GM18498 (cell line): ENCODE measurements at regions not wholly inside any gene's neighbourhood (a gene's known extent, or its start where the extent isn't known, plus 50 kb on each side); places are given as distances from the start of the nearest gene placed in this dataset.
"Not testable (repeated sequence)": the region's sequence is repeated elsewhere in the genome, so short reads cannot be mapped to it uniquely, and the experiment has no call there.

Experiments used
- ATAC-seq: cut with Tn5 transposase; IDR thresholded peaks from one replicate; pipeline ENCODE4 v1.9.1; 2021; ENCODE audit warnings: mild to moderate bottlenecking, moderate library complexity; ENCODE audit not compliant: unreplicated experiment

DNA sequence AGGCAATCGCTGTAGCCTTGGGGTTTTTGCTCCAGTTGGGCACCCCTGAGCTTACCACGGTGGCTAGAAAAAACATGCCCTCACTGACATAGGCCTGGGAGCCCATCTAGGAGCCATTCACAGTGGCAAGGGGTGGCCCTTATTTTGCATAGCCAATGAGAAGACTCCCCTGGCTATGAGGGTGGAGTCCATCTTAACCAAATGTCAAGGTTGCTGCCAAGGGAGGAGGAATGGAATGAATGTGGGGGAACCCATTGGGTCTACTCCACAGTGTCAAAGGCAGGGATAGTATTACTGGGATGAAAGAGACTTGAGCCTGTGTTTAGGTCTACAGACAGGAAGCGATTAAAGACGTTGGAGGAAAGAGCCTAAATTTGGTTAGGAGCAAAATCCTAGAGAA lies 295.7 kb upstream of the PLGLB2 start:
- ATAC-seq, result not testable (repeated sequence)

DNA sequence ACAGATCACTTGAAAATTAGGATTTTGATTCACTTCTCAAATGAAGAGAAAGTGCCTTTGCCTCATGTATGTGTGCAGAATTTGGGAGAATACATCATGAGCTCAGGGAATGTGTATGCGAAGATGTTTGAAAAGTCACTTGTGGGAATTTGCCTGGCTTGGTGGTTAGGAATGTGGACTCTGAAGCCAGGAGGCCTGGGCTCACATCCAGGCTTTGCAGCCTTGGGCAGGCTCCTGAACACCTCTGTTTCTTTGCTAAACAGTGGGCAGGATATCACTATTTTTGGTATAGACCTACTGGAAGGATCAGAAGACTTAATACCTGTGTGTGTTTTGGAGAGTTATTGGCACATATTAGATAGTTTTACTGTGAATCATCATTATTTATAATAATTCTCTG lies 295.0 kb upstream of the PLGLB2 start:
- ATAC-seq, result not testable (repeated sequence)

DNA sequence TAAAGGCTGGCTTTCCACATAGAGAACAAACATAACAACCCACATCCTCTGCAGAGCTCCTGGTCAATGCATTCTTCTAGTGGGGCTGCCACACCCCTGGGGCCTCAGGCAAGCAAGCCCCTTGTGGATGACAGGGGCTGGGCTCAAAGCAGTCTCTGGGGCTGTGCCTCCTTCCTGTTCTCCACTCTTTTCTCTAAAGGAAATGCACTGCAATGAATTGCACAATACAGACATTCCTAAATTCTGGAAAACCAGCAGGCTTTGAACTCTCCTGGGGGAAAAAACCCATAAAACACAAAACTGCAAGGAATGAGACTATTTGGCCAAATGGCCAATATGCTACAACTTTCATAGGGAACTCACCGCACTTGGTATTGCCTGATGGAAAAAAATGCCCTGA lies 293.9 kb upstream of the PLGLB2 start:
- not testable (repeated sequence) for ATAC-seq

DNA sequence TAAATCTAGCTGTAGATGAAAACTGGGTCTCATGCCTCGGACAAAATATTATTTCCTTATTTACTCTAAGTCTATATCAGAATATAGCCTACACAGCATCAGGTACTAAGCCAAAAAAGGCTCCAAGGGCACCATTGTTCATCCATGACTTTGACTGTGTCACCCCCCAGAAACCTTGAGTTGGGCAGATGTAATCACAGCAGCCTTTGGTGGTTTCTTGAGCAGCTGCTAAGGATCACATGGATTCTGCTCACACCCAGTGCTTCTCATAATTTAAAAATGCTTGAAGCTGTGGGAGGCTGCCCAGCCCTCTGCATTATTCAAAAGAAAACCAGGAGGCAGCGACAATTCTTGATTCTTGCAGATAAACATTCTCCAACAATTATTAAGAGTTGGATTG lies 293.5 kb upstream of the PLGLB2 start:
- not testable (repeated sequence) for ATAC-seq

DNA sequence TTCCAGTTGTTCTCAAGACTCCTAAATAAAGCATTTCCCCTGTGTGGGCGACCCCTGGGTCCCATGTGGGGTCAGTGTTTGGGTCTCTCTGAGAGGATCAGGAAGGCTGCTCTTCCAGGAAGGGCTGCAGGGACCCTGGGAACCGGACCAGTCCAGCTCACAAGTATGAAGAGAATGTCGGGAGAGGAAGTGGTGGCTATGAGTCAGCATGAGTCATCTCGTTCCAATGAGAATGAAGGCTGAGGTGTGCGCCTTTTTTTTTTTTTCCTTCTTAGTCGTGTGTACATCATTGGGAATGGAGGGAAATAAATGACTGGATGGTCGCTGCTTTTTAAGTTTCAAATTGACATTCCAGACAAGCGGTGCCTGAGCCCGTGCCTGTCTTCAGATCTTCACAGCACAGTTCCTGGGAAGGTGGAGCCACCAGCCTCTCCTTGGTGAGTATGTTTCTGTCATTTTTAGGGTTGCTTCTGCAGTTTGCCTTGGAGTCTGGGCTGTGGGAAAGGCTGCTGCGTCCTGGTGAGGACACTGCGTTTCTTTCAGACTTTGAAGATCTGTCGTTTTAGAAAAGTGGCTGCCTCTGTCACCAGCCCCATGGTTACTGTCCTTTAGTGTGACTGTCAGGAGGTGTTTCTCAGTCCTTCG lies 292.6 kb upstream of the PLGLB2 start:
- ATAC-seq, result peak; percentile 54

DNA sequence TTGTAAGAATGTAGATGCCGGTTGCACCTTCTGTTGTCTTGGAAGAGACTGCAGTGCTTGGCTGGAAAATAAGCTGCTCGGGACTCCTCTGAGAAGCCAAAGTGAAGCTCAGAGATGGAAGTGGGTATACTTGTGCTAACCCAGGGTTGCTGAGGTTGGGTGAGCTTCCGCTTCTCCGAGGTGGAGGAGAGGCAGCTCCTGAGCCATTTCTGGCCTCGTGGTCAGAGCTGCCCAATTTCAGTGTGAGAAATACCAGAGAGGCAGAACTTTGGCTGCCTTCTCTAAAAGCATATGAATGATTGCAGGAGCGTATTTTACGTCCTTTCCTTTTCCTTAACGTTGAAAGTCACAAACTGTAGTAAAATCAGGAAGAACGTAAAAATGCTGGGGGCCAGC lies 292.0 kb upstream of the PLGLB2 start:
- peak; percentile 50 for ATAC-seq

DNA sequence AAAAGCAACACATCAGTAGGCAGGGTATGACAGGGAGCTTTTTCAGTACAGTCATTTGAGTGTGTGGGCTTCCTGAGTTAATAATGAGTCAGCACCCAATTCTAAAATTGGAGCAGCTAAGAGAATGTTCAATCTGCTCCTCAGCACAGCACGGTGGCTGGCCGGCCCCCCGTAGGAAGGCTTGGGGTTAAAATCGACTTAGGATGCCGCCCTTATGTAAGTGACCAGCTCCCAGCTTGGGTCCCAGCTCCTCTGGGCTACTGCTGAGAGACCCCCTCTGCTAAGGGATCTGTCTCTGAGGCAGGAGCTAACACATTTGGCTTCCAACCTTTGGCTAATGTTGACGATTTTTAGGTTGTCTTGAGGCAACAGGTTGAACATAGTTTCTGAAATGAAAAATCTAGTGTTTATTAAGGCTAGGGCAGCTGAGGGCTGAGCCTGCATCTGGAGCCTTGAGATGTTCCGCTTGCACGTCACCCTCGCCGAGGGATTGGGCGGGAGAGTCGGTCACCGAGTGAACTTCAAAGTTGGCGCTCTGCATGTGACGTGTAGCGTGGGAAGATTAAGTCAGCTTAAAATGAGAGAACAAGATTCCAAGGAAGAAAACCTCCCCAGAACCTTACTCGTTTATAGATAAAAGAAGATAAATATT lies 291.3 kb upstream of the PLGLB2 start:
- ATAC-seq, result peak; percentile 68

DNA sequence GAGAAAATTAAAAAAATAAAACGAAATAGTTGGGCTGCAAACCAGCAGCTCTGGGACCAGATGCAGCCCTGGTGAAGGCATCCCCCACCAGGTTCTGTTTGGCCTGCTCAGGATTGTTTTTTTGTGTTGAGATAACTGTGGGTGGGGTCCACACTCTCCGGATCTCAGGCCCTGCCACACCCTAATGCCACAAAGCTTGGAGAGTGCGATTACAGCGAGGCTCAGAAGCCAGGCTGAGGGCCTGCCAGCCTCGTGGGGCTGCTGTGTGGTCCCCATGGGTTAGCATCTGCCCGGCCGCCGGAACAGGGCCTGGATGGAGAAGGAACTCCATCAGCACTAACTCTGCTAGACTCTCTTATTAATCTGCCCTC lies 290.8 kb upstream of the PLGLB2 start:
- not testable (repeated sequence) for ATAC-seq

DNA sequence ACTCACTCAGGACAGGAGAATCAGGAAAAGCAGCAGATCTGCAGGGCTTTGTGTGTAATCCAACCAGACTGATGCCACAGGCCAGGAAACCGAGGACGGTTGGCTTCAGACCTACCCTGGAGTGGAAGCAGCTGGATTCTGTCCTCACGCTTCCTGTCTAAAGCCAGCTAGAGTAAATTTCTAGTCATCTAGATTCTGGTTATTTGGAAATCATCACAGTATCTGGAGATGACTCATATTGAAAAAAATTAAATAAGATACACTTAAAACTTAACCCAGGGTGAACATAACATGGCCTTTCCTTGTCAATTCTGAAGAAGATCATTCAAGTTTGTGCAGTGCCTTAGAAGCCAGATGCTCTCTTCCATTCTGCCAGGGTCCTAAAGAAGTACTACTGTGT lies 288.9 kb upstream of the PLGLB2 start:
- ATAC-seq, result not testable (repeated sequence)

DNA sequence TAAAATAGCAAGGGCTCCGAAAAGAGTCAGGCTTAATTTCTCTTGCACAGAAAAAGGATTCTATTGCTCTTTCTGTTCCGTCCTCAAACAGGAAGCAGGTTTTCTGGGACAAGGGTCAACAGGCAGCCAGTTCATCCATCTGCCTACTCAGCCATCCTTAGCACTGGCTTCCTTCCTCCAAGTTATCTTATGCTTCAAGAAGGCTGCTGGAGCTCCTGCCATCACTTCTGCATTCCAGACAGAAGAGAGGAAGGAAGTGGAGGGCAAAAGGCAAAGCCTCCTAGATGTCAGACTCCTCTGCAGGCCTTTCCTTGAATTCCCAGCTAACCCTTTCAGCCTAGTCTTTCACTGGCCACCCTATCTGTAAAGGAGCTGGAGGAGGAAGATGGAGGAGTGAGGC lies 287.8 kb upstream of the PLGLB2 start:
- ATAC-seq, result not testable (repeated sequence)

DNA sequence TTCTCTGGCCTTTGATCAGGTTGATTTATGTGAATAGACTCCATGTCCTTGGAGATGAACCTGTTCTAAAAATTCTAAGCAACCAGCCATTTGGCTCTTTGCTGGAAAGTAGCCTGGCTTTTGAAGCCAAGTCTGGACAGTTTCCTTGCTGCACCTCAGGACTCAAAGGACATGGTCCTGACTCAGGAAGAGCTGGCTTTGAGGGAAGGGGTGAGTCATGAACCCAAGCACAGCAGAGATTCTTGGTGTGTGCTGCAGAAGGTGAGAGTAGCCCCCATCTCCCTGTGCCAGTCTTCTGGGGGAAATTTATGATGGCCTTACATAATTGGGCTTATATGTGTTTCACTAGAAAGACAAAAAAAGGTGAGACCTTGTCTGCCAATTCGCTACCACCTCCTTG lies 287.2 kb upstream of the PLGLB2 start:
- not testable (repeated sequence) for ATAC-seq

DNA sequence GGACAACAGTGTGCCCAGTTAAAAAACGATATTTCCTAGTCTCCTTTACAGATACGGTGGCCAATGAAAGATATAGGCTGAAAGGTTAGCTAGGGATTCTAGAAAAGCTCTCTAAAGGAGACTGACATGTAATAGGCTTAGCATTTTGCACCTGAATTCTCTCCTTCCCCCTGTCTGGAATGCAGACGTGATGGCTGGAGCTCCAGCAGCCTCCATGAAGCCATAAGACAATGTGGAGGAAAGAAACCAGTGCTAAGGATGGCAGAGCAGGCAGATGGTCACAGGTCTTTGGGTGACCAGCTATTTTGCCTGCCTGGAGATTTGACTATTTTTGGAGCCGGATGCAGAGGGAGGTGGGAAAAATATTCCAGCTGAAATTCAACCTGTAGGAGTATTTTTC lies 286.2 kb upstream of the PLGLB2 start:
- ATAC-seq, result not testable (repeated sequence)

DNA sequence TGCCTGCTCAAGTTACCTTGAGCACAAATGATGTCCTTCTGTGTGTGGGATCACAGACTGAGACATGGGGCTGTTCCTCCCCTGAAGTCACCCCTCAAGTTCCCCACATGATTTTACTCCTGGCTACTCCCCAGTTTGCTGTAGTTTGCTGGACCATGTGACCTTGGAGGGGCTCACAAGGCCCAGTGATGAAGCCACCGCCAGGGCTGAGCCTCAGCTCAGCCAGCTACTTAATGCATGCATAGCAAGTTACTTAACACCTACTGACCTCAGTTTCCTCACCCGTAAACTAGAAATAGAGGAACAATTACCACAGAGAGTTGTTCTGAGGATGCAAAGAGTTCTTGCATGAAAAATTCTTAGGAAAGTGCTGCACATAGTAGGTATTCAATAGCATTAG lies 283.7 kb upstream of the PLGLB2 start:
- ATAC-seq, result not testable (repeated sequence)

DNA sequence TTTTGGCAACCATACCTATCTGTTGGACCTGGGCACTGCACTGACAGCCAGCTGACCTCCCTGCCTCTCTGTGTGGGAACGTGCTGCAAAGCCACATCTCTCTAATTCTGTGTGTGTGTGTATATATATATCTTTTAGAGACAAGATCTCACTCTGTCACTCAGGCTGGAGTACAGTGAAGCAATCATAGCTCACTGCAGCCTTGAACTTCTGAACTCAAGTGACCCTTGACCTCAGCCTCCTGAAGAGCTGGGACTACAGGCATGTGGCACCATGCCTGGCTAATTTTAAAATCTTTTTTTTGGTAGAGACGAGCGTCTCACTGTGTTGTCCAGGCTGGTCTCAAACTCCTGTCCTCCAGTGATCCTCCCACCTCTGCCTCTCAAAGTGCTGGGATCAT lies 282.2 kb upstream of the PLGLB2 start:
- ATAC-seq, result not testable (repeated sequence)

DNA sequence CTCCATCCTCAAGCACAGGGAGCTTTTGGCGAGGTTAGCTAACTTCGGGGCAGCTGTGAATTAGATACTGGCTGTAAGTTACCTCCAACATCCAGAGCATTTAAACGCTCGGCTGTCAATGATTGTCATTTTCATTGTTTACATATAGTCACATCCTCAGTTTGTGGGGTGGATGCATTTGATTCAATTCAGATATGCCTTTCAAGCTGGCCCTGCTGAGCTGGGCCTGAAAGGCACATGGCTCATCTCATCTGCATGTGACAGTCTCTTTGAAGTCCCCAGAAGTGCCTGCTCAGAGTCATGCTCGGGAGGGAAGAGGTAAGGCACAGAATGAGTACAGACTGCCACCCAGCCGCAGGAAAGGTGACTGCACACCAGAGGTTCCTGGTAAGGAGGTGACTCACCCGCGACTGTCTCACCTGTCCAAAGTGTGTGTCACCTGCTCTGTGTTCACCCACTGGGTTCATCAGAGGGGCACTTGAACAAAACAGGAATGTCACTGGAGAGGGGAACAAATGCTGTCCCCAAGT lies 281.2 kb upstream of the PLGLB2 start:
- peak; percentile 67 for ATAC-seq

DNA sequence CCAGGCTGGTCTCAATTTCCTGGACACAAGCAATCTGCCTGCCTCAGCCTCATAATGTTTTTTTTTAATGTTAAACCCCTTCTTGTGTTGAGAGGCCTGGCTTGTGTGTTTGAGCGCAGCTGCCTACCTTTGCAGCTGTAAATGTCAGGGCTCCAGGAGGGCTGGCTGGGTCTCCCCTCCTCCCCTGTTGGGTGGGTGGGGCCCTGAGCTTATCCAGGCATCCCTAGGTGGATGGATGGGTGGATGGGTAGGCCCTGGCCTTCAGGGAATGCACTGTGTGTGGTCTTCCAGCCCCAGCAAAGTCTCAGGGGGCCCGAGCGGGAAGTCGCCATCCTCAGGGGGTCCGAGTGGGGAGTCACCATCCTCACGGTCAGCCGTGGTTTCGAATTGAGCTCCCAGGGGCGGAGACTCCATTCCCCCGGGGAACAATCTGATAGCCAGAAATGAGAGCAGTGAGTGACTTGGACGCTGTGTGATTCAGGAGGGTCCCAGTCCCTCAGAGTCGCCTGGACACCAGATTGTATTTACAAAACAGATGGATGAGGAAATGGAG lies 279.4 kb upstream of the PLGLB2 start:
- ATAC-seq, result not testable (repeated sequence)

DNA sequence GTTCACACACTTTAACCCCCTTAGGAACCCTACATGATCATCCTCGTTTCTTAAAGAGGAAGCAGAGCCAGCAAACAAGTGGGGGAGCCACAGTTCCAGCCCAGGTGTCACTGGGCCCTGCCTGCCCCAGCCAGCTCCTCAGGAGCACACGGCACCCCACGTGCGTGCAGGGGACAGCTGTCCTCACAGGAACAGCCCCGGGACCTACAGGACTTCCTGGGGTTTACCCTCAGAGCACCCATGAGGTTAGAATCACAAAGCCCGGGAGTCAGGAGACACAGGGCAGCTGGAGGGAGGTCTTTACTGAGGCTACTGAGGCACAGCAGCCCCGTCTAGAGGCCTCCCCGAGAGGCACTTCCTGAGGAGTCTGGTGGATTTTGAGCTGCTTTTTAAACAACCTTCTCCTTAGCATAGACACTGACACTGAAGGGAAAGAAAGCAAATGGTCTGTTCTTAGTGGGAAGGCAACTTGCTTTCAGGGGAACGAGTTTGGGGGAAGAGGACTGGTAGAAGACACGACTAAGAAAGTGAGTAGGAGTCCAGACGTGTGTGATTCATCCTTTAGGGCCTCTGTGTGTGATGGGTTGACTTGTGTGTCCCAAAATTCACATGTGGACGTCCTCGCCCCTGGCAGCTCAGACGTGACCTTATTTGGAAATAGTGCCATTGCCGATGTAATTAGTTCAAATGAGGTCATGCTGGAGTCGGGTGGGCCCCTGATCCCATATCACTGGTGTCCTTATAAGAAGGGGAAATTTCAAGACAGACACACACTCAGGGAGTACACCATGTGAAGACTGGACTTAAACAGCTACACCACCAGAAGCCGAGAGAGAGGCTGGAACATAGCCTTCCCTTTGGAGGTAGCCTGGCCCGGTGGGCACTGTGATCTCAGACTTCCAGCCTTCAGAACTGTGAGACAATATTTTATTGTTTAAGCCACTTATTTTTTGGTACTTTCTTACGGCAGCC lies 278.4 kb upstream of the PLGLB2 start:
- ATAC-seq, result peak; percentile 41

DNA sequence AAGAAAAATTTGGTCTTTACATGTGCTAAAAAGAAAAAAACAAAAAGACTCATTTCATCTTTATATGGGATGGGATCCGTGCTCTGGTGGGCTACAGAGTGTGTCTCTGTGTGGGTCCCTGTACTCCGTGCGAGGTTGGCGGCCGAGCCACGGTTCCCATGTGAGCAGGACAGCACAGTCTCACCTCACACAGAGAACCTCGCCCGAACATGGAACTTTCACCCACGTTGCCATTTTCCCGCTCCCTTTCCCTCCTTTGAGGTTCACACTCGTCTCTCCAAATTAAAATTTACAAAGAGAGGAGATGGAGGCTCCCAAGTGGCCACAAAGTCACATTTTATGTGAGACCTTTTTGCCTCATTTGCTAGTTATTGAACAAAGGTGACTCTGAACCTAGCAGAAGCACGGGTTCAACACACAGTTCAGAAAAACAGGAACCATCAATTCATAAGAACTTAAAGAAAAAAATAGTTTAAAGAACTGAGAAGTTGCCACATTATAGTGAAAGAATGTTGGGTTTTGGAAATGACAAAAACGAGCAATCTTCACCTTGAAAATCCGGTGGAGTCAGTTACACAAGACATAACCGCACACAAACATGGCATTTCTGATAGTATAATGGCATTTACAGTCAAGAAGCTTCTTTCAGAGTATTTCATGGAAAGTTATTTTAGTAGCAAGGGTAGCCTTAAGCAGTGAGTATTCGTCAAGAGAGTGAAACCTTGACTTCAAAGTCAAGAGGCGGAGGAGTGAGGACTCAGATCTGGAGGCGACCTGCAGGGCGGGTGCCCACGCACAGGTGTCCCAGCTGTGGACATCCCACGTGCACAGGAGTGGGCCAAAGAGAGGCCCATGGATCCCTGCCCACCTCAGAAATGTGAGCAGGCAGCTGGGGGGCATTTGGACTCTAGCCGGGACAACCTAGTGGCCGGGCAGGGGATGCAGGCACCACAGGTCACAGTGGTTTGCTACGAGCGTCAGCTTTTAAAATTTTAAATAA lies 277.2 kb upstream of the PLGLB2 start:
- peak; percentile 46 for ATAC-seq

DNA sequence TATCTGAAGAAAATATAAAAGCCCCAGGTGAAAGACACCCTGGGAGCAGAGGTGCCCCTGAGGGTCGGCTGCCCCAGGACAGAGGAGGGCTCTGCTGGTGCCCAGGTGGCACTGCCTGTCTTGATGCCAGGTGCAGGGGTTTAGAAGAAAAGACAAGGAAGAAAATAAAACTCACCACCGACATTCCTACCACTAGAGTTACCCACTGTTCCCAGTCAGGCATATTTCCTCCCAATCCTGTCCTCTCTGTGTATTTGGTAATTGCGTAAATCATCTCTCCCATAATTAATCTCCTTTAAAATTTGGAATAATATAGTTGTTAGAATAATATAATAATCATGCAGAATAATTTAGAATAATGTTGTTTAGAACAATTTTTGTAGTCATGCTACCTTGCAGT lies 276.4 kb upstream of the PLGLB2 start:
- ATAC-seq, result not testable (repeated sequence)
